NCI-H2107 (cell line): ENCODE measurements at regions not wholly inside any gene's neighbourhood (a gene's known extent, or its start where the extent isn't known, plus 50 kb on each side); places are given as distances from the start of the nearest gene placed in this dataset.
A peak's percentile ranks its signal among the peaks of the same experiment; 100 is the strongest.
"Not testable (repeated sequence)": the region's sequence is repeated elsewhere in the genome, so short reads cannot be mapped to it uniquely, and the experiment has no call there.

Experiments
- DNase-seq: peaks from one replicate; lab custom pipeline; 2025; lab: John Stamatoyannopoulos, UW

- no peak for DNase-seq
Observed at GRCh38 chr1:99538618-99538956, 107.3 kb upstream of the PALMD start.

GRCh38 chr1:99539131-99539530, 106.8 kb upstream of the PALMD start:
- DNase-seq: no peak

GRCh38 chr1:99540744-99541143, 105.2 kb upstream of the PALMD start:
- no peak for DNase-seq

- DNase-seq: peak; percentile 15
Observed at GRCh38 chr1:99544328-99544727, 101.6 kb upstream of the PALMD start.

GRCh38 chr1:99546432-99547416, 99.2 kb upstream of the PALMD start:
- no peak for DNase-seq

- DNase-seq: no peak
Observed at GRCh38 chr1:99548943-99549605, 96.8 kb upstream of the PALMD start.

GRCh38 chr1:99550198-99550597, 95.7 kb upstream of the PALMD start:
- DNase-seq: no peak

GRCh38 chr1:99551812-99552614, 93.9 kb upstream of the PALMD start:
- DNase-seq: no peak

- DNase-seq: no peak
Observed at GRCh38 chr1:99553301-99553700, 92.6 kb upstream of the PALMD start.

GRCh38 chr1:99553819-99554218, 92.1 kb upstream of the PALMD start:
- not testable (repeated sequence) for DNase-seq

- DNase-seq: no peak
Observed at GRCh38 chr1:99554727-99555126, 91.2 kb upstream of the PALMD start.

- no peak for DNase-seq
Observed at GRCh38 chr1:99557546-99558202, 88.2 kb upstream of the PALMD start.

GRCh38 chr1:99559166-99559565, 86.7 kb upstream of the PALMD start:
- DNase-seq: no peak

- no peak for DNase-seq
Observed at GRCh38 chr1:99560207-99561040, 85.5 kb upstream of the PALMD start.

GRCh38 chr1:99561952-99562351, 84.0 kb upstream of the PALMD start:
- no peak for DNase-seq

GRCh38 chr1:99565606-99566289, 80.2 kb upstream of the PALMD start:
- no peak for DNase-seq

- no peak for DNase-seq
Observed at GRCh38 chr1:99566290-99567021, 79.5 kb upstream of the PALMD start.

- no peak for DNase-seq
Observed at GRCh38 chr1:99570486-99571089, 75.3 kb upstream of the PALMD start.

GRCh38 chr1:99571092-99571734, 74.7 kb upstream of the PALMD start:
- DNase-seq: no peak
